ENCODE measurements at regions not wholly inside any gene's neighbourhood (a gene's known extent, or its start where the extent isn't known, plus 50 kb on each side); places are given as distances from the start of the nearest gene placed in this dataset.

DNA sequence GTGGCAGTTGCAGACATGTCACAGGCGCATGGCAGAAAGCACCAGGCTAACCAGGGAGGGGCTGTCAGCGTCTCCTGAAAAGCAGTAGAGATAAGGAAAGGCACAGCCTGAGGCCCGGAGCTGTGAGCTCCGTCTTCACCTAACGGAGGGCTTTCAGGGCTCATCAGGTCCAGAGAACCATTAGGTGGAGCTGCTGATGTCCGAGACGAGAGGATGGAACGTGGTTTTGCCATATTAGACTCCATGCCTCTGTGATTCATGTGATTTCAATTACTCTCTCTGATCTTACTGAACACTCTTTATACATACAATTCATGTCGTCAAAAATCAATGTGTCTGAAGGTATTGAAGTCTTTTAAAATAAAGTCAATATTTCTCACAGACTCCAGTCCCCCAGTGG lies 120.3 kb upstream of the RAB6C start:
- intact Hi-C loops (cut with DNase I): no loop called here
- H3K9me3 ChIP-seq: no peaks in the 10 kb centered on the region

DNA sequence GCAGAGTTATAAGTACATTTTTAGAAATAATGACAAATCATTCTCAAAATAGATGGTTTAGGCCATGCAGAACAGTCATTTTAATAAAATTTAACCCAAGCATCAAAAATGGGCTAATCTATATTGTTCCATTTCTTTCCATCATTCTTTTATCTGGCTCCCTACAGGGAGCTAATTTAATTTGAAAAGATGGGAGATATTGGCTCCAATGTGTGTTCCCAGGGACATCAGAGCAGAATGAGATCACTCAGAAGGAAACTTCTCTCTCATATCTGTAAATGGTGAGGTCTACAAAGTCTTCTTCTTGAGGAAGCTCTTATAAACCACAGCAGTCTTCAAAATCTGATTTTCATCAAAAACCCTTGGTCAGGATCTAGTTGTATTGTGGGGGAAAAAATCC lies 119.4 kb upstream of the RAB6C start:
- no peak for DNase-seq
- peaks cover 11 to 13% of the 10 kb centered on the region in 2 donors for H3K4me1 ChIP-seq
- no peaks in the 10 kb centered on the region for H3K27me3 ChIP-seq
- H3K27ac ChIP-seq: no peak overlapping the region
- TF ChIP-seq POLR2A (IDR thresholded peaks at IDR 0.05) (no peak), CTCF (IDR thresholded peaks at IDR 0.05) (no peak)
- intact Hi-C loops (cut with DNase I): no loop called here
- no peaks in the 10 kb centered on the region for H3K36me3 ChIP-seq
- no peaks in the 10 kb centered on the region for H3K9me3 ChIP-seq
- H3K4me3 ChIP-seq (replicated peaks in 1 of 3): no peak overlapping the region

More for the DNA sequence above, 120.3 kb upstream of the RAB6C start:
- H3K4me3 ChIP-seq (replicated peaks in 1 of 3): no peak overlapping the region
- TF ChIP-seq CTCF (IDR thresholded peaks at IDR 0.05) (no peak), POLR2A (IDR thresholded peaks at IDR 0.05) (no peak)
- H3K36me3 ChIP-seq: no peaks in the 10 kb centered on the region
- no peak for DNase-seq
- H3K27me3 ChIP-seq: no peaks in the 10 kb centered on the region
- 79 to 84% methylated on average over 9 of the region's 9 CpGs for WGBS, 2 donors
- peaks cover 4 to 5% of the 10 kb centered on the region in 2 donors for H3K4me1 ChIP-seq
- H3K27ac ChIP-seq: no peak overlapping the region

DNA sequence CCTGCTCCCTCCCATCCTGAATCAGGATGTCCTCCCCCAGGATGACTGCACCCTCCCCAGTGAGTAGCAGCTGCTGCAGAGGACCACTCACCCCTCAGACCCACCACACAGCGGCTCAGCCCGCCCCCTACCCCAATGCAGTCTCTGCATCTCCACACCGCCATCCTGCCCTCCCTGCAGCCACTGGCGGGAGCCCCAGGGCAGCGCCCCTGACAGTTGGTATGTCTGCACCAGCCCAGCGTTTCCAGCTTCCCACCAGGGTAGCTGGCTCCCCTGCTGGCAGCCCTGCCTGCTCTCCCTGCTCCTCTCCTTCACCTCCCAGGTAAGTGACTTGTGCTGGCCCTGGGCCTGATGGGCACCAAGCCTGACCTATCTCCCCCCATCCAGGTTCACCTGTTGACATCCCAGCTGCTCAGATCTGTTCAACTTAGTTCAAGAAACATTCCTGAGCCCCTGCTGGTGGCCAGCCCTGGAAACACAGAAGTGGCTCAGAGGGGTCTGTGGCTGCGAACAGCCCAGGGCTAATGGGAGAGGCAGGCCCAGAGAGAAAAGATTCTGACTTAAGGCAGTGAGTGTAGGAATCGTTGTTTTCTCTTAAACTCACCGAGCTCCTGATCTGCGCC lies 117.7 kb upstream of the RAB6C start:
- intact Hi-C loops (cut with DNase I): no loop called here
- no peak overlapping the region for H3K27ac ChIP-seq
- H3K4me1 ChIP-seq: peaks cover 11 to 13% of the 10 kb centered on the region in 2 donors
- no peaks in the 10 kb centered on the region for H3K27me3 ChIP-seq
- DNase-seq: no peak
- WGBS, 2 donors: 89 to 91% methylated on average over 10 of the region's 10 CpGs
- TF ChIP-seq POLR2A (IDR thresholded peaks at IDR 0.05) (no peak), CTCF (IDR thresholded peaks at IDR 0.05) (no peak)
- H3K36me3 ChIP-seq: no peaks in the 10 kb centered on the region
- H3K4me3 ChIP-seq (replicated peaks in 1 of 3): no peak overlapping the region
- H3K9me3 ChIP-seq: no peaks in the 10 kb centered on the region

- intact Hi-C loops (cut with DNase I): no loop called here
- H3K4me1 ChIP-seq: peaks cover 11 to 13% of the 10 kb centered on the region in 2 donors
- no peak for DNase-seq
- H3K27me3 ChIP-seq: no peaks in the 10 kb centered on the region
- TF ChIP-seq POLR2A (IDR thresholded peaks at IDR 0.05): no peak
- TF ChIP-seq CTCF (IDR thresholded peaks at IDR 0.05): no peak
- WGBS, 2 donors: 87 to 96% methylated on average over 8 of the region's 8 CpGs
- H3K4me3 ChIP-seq (replicated peaks in 1 of 3): no peak overlapping the region
- H3K27ac ChIP-seq: no peak overlapping the region
- H3K36me3 ChIP-seq: no peaks in the 10 kb centered on the region
- no peaks in the 10 kb centered on the region for H3K9me3 ChIP-seq
Observed at GRCh38 chr2:129862668-129863067, 116.8 kb upstream of the RAB6C start.

DNA sequence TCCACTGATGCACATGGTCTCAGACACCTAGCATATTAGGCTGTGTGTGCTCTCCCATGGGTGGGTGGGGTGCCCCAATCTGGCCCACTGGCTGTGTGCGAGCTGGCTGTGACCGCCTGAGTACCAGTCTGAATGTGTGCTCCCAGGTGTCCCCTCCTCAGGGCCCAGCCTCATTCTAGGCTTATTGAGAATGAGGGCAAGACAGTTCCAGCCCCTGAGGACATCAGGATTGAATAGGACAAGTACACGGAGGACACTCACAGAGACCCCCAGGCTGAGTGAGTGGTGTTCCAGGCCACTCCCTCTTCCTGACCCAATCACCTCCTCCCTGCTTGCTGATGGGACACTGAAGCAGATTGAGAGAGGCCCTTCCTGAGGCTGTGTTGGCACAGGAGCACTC lies 116.1 kb upstream of the RAB6C start:
- no peak overlapping the region for H3K4me3 ChIP-seq (replicated peaks in 1 of 3)
- TF ChIP-seq CTCF (IDR thresholded peaks at IDR 0.05) (no peak), POLR2A (IDR thresholded peaks at IDR 0.05) (no peak)
- intact Hi-C loops (cut with DNase I): no loop called here

More for the DNA sequence above, 116.1 kb upstream of the RAB6C start:
- Histone ChIP-seq H3K36me3 (no peaks in the 10 kb centered on the region), H3K4me1 (peaks cover 11 to 13% of the 10 kb centered on the region in 2 donors), H3K27ac (no peak overlapping the region), H3K27me3 (no peaks in the 10 kb centered on the region), H3K9me3 (no peaks in the 10 kb centered on the region)
- no peak for DNase-seq
- WGBS, 2 donors: 82 to 95% methylated on average over 3 of the region's 3 CpGs

Data from thyroid gland (tissue), 4 donors.